ENCODE measurements at regions not wholly inside any gene's neighbourhood (a gene's known extent, or its start where the extent isn't known, plus 50 kb on each side); places are given as distances from the start of the nearest gene placed in this dataset.

DNA sequence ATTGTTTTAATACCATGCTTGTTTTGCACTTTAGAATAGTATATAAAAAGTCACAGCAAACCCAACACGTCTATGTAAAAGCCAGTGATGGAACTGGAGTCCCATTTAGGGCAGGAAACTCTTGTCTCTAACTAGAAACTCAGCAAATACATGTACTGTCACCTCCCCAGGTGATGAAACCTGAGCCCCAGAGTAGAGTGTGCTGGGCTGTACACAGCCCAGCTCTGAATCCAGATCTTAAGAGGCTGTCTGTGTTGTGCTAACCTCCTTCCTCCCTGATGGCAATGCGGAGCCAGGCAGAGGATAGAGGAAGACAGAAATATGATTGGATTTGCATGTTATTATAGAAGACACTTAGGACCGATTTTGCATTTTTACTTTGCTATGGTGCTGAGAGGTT lies 317.5 kb upstream of the TRIB2 start:
- TF ChIP-seq POLR2A (IDR thresholded peaks at IDR 0.05) (no peak), POLR2AphosphoS5 (IDR thresholded peaks at IDR 0.05) (no peak)
- TF ChIP-seq, protein P1, sequence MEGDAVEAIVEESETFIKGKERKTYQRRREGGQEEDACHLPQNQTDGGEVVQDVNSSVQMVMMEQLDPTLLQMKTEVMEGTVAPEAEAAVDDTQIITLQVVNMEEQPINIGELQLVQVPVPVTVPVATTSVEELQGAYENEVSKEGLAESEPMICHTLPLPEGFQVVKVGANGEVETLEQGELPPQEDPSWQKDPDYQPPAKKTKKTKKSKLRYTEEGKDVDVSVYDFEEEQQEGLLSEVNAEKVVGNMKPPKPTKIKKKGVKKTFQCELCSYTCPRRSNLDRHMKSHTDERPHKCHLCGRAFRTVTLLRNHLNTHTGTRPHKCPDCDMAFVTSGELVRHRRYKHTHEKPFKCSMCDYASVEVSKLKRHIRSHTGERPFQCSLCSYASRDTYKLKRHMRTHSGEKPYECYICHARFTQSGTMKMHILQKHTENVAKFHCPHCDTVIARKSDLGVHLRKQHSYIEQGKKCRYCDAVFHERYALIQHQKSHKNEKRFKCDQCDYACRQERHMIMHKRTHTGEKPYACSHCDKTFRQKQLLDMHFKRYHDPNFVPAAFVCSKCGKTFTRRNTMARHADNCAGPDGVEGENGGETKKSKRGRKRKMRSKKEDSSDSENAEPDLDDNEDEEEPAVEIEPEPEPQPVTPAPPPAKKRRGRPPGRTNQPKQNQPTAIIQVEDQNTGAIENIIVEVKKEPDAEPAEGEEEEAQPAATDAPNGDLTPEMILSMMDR (IDR thresholded peaks at IDR 0.05): no peak

All from suprapubic skin (tissue), 4 donors.